ENCODE measurements at regions not wholly inside any gene's neighbourhood (a gene's known extent, or its start where the extent isn't known, plus 50 kb on each side); places are given as distances from the start of the nearest gene placed in this dataset.
"Not testable (repeated sequence)": the region's sequence is repeated elsewhere in the genome, so short reads cannot be mapped to it uniquely, and the experiment has no call there.

DNA sequence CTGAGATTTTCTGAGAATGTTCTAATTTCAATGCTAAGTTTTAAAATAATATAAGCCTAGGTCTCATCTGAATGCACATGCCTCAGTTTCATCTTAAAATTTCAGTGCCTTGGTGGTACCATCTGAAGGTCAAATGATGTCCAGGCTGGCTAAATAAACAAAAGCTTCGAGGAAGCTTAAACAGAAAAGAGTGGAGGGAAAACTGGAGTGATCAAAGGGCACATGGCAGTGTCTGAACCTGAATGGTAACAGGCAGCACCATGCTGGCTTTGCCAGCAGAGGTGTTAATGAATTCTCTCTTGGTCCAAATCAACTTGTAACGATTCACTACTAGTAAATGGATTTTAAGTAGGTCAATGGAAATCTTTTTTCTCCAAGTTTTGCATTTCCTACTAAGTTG, 158.4 kb upstream of the MEX3C start:
- H3K36me3 ChIP-seq (ENCODE audit: control insufficient read depth, insufficient read depth, low read length) = no peaks in the 10 kb centered on the region
- POLR2A ChIA-PET = no interaction called here
- CTCF ChIA-PET = no interaction called here
- H3K27me3 ChIP-seq (ENCODE audit: control insufficient read depth, insufficient read depth, low read length) = no peaks in the 10 kb centered on the region
- TF ChIP-seq, protein P1, sequence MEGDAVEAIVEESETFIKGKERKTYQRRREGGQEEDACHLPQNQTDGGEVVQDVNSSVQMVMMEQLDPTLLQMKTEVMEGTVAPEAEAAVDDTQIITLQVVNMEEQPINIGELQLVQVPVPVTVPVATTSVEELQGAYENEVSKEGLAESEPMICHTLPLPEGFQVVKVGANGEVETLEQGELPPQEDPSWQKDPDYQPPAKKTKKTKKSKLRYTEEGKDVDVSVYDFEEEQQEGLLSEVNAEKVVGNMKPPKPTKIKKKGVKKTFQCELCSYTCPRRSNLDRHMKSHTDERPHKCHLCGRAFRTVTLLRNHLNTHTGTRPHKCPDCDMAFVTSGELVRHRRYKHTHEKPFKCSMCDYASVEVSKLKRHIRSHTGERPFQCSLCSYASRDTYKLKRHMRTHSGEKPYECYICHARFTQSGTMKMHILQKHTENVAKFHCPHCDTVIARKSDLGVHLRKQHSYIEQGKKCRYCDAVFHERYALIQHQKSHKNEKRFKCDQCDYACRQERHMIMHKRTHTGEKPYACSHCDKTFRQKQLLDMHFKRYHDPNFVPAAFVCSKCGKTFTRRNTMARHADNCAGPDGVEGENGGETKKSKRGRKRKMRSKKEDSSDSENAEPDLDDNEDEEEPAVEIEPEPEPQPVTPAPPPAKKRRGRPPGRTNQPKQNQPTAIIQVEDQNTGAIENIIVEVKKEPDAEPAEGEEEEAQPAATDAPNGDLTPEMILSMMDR (IDR thresholded peaks at IDR 0.05; ENCODE audit: insufficient read depth, low read depth, low read length) = no peak
- no peak for DNase-seq (ENCODE audit: low read depth)
- H3K4me3 ChIP-seq (ENCODE audit: low read depth, low read length) = no peak overlapping the region

DNA sequence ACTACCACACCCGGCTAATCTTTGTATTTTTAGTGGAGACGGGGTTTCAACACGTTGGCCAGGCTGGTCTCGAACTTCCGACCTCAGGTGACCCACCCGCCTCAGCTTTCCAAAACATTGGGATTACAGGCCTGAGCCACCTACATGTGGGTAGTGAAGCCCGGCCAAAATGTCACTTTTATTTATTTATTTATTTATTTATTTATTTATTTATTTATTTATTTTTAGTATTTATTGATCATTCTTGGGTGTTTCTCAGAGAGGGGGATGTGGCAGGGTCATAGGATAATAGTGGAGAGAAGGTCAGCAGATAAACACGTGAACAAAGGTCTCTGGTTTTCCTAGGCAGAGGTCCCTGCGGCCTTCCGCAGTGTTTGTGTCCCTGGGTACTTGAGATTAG, 162.8 kb upstream of the MEX3C start:
- DNase-seq (ENCODE audit: low read depth); H3K27me3 ChIP-seq (ENCODE audit: control insufficient read depth, insufficient read depth, low read length); CTCF ChIA-PET; H3K4me3 ChIP-seq (ENCODE audit: low read depth, low read length); H3K36me3 ChIP-seq (ENCODE audit: control insufficient read depth, insufficient read depth, low read length); POLR2A ChIA-PET: not testable (repeated sequence)

DNA sequence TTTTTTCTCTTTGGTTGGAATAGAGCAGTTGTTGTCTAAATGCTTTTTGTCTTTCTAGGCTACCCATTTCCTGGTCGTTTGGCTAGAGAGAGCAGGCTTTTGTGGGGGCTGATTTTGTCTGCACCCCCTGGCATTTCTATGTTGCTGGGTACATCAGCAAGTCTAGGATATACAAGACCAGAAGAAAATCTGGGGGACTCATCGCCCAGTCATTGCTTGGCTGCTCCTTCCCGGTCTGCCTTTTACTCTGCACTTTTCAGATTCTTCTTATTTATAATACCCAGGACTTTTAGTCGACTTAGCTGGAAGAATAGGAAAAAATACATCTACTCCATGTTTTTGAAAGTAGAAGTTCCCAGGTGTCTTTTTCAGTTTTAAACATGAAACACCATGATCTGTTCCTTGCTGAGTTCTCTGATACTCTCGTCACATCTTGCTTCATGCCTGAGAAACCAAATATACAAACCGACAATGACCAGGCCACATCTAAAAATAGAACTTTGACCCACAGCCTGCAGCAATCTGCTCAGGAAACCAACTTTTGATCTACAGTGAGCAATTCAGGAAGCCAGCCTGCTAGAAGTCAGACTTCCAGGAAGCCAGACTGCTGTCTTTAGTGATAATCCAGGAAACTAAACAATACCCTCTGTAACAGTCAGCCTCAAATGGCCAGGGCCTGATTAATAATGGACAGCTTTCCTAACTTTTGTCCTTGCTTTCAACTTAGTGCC, 163.8 kb upstream of the MEX3C start:
- no peak for DNase-seq (ENCODE audit: low read depth)
- ChIA-PET POLR2A (no interaction called here), CTCF (no interaction called here)
- TF ChIP-seq, protein P1 (IDR thresholded peaks at IDR 0.05; ENCODE audit: insufficient read depth, low read depth, low read length) = no peak
- Histone ChIP-seq H3K36me3 (ENCODE audit: control insufficient read depth, insufficient read depth, low read length) (no peaks in the 10 kb centered on the region), H3K4me3 (ENCODE audit: low read depth, low read length) (no peak overlapping the region), H3K27me3 (ENCODE audit: control insufficient read depth, insufficient read depth, low read length) (no peaks in the 10 kb centered on the region)

DNA sequence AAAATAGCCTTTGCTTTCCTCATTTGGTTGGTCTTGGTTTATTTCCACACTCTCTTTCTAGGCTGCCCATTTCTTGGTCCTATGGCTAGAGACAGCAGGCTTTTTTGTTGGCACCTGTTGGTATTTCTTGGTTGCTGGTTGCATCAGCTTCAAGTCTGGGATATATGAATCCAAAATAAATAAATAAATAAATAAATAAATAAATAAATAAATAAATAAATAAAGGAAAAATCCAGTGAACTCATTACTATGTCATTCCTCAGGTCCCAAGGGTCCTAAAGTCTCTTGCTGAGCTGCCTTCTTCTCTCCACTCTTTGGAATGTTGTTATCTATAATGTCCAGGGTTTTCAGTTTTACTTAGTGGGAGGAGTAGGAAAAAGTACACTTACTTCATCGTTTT, 165.9 kb upstream of the MEX3C start:
- Histone ChIP-seq H3K36me3 (ENCODE audit: control insufficient read depth, insufficient read depth, low read length) (no peaks in the 10 kb centered on the region), H3K4me3 (ENCODE audit: low read depth, low read length) (no peak overlapping the region), H3K27me3 (ENCODE audit: control insufficient read depth, insufficient read depth, low read length) (no peaks in the 10 kb centered on the region)
- ChIA-PET CTCF (no interaction called here), POLR2A (no interaction called here)
- TF ChIP-seq, protein P1 (IDR thresholded peaks at IDR 0.05; ENCODE audit: insufficient read depth, low read depth, low read length) = no peak
- DNase-seq (ENCODE audit: low read depth) = no peak

DNA sequence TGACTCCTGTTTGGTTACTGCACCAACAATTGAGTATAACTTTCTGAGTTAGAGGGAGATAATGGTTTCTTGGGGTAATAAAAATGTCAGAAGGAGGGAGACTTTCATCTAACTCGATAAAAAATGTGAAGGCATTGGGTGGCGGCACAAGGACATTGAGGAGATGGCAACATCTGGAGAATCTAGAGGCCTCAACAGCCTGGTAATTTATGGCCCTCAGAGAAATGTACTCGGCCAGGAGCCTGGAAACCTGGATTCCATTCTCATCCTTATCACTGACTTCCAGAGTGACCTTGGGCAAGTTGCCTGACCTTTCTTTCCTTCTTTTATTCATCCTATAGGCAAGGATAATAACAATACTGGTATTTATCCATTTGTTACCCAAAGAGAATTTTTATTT, 173.5 kb upstream of the MEX3C start:
- POLR2A ChIA-PET = no interaction called here
- no peak overlapping the region for H3K4me3 ChIP-seq (ENCODE audit: low read depth, low read length)
- no peaks in the 10 kb centered on the region for H3K36me3 ChIP-seq (ENCODE audit: control insufficient read depth, insufficient read depth, low read length)
- no peak for DNase-seq (ENCODE audit: low read depth)
- H3K27me3 ChIP-seq (ENCODE audit: control insufficient read depth, insufficient read depth, low read length) = no peaks in the 10 kb centered on the region
- CTCF ChIA-PET = no interaction called here
- TF ChIP-seq, protein P1 (IDR thresholded peaks at IDR 0.05; ENCODE audit: insufficient read depth, low read depth, low read length) = no peak

DNA sequence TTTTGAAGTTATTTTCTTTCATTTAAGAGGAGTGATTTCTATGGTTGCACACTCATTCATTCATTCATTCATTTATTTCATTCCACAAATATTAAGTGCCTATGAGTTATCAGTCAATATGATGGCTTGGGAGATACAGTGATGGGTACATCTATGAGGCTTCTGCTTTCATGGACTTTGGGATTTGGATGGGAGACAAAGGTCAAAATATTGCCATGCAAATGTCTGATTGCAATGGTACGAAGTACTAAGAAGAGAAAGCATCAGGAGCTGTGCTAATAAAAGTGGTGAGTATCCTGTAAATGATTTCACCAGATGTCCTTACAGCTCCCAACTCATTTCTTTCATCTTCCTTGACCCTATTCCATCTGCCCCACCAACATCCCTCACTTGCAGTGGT, 174.4 kb upstream of the MEX3C start:
- ChIA-PET CTCF (no interaction called here), POLR2A (no interaction called here)
- no peak for DNase-seq (ENCODE audit: low read depth)
- Histone ChIP-seq H3K36me3 (ENCODE audit: control insufficient read depth, insufficient read depth, low read length) (no peaks in the 10 kb centered on the region), H3K27me3 (ENCODE audit: control insufficient read depth, insufficient read depth, low read length) (no peaks in the 10 kb centered on the region), H3K4me3 (ENCODE audit: low read depth, low read length) (no peak overlapping the region)
- TF ChIP-seq, protein P1 (IDR thresholded peaks at IDR 0.05; ENCODE audit: insufficient read depth, low read depth, low read length) = no peak
